ENCODE measurements at regions not wholly inside any gene's neighbourhood (a gene's known extent, or its start where the extent isn't known, plus 50 kb on each side); places are given as distances from the start of the nearest gene placed in this dataset.
A peak's percentile ranks its signal among the peaks of the same experiment; 100 is the strongest.
"Not testable (repeated sequence)": the region's sequence is repeated elsewhere in the genome, so short reads cannot be mapped to it uniquely, and the experiment has no call there.

DNA sequence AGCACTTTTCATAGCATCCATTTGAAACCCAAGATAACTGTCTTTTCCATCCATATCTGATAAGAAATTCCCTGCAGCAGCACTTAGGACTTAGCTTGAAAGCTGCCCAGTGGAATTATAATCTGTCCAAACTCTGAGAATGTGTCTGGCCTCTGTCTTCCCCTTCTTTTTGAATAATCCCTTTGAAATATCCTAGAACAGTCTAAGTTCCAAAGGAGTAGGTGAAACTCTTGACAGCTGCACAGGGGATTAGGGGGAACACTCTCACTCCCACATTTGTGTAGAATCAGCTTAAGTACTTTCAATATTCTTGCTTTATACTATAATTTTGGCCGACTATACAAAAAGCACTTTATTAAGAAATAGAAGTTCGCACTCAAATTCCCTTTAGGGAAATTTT lies 157.7 kb downstream of the PAPSS1 start:
- DNase-seq, result no peak

DNA sequence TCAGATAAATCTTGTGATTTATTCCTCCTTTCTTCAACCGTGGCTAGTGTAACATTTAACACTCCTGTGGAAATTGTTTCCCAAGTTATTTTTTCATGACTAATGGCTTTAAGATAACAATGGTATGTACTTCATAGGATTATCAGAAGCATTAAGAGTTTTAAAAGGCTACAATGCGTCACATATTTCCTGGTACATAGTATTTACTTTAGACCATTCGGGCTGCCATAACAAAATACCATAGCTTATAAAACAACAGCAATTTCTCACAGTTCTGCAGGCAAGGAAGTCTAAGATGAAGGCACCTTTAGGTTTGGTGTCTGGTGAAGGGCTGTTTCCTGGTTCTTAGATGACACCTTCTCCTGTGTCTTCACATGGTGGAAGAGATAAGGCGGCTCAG lies 158.6 kb downstream of the PAPSS1 start:
- peak; percentile 35 for DNase-seq

DNA sequence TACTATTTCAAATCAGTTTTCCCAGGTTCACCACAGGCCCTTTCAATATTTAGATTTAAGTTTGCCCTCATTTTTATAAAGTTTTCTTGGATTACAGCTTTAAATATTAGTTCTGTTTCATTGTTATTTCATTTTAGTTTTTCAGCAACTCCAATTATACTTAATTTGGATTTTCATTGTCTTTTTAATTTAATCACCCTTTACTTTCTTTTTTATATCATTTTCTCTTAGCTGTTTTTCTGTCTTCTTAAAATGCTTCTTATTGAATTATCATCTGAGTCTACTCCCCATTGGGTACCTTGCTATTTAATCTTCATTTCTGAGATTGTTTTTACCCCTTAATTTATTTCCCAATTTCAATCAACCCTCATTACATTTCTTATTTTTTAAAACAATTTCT lies 160.4 kb downstream of the PAPSS1 start:
- DNase-seq, result no peak

DNA sequence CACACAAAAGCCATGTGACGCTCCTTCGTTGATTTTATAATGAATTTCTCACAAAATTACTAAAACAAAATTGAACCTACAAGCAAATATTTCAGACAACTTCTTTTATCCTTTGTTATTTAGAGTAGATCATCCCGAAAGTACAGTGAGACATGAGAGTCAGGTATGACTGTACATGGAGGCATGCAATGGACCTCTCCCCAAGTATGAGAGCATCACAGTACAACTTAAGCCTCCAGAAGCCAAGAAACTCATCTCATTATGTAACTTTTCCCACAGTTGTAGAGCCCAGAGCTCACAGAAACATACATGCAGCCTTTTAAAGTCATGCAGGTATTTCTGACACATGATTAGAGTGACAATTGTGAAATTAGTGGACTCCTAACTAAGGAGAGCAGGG lies 167.7 kb downstream of the PAPSS1 start:
- no peak for DNase-seq

DNA sequence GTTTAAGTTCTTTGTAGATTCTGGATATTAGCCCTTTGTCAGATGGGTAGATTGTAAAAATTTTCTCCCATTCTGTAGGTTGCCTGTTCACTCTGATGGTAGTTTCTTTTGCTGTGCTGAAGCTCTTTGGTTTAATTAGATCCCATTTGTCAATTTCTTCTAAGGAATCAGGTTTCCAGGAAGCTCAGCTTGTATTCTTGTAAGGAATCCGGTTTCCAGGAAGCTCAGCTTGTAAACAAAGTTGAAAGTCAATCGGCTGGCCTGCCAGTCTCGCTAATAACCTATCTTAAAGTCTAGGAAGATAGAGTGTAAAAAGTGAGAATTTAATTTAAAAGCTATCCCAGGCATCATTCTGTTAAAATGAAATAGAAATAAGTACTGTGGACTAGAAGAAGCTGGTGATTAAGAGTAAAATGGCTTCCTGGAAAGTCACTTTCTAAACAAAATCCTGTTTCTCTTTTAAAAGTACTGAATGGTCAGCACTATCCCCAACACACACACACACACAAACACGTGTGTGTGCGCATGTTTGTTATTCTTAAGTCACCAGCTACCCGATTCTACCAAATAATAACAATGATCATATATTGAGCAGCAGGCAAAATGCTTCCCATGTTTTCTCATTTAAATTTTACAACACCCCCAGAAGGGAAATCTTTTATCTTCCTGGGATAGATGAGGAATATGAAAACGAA lies 171.7 kb downstream of the PAPSS1 start:
- DNase-seq, result no peak

DNA sequence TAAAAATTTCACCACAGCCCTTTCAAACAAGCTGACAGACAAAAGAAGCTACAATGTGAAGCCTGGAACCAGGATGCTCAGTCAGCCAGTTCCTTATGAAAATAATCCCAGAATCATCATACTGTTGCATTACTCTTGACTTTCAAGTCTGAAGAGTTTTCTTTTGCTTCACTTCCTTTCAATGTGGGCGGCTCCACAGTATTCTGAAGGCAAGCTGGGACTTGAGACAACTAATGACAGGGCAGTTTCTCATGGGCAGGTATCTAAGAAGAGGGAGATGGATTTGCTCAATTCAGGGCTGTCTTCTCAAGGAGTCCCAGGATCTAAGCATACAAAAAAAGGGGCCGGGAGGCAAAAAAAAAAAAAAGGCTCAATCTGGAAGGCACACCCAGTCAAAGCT lies 173.4 kb downstream of the PAPSS1 start:
- no peak for DNase-seq

DNA sequence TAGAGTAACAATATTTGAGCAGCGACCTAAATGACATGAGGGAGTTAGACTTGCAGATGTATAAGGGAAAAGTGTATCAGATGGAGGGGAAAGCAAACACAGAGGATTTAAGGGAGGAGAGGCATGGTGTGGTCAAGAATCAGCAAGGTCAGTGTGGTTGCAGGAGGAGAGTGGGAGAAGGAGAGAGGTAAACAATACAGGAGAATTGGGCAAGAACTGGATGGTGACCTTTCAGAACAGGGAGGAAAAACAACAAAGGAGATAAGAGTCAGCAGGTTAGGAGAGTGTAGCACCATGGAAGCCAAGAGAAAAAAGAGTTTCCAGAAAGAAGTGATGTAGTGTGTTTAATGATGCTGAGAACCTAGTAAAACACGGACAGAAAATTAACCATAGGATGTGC lies 178.5 kb downstream of the PAPSS1 start:
- no peak for DNase-seq

DNA sequence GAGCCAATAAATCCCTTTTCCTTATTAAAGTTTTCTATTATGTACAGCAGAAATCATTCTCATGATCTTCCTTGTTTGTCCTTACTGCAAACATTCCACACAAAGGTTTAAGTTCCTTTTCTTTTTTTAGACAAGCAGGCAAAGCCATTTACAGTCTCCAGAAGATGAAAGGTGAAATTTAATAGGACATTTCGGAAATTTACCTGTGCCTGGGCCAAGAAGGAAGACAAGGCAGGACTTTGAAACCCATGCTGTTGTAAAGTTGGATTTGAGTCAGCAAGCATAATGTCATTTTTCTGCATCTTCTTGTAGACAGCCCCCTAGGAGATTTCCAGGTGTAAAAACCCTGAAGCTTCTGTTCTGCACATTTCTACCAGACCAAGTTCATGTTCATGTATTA lies 188.1 kb downstream of the PAPSS1 start:
- no peak for DNase-seq

DNA sequence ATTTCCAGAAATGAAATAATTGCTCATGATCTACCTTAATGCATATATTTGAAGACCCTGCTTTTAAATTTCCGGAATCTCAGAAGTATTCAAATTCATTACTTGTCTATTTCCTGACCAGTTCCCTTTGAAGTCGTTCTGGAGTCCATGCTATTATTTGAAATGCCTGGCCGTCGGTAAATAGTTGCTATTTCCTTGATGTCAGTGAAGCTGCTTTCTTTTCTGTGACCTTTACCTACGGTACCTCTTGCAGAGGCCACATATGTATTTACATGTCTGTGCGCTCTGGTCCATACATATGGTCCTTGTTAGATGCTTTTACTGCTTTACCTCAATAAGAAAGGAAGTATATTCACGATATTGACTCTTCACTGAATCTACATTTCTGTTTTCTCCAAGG lies 199.7 kb downstream of the PAPSS1 start:
- no peak for DNase-seq

DNA sequence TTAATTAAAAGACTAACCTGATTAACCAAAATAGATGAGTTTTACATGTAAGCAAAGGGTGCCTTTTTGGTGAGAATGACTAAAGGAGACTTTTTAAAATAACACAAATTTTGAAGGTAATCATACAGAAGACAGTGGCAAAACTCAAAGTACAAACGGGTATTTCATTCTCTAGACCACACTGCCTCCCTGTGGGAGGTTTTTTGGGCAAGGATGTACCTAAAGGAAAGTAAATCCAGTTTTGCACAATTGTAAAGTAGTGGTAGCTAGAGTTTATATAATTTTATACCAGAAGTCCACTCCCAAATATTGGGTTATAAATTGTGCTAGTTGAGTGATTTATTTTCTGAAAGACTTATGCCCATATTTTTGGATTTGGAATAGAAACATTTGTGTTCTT lies 201.0 kb downstream of the PAPSS1 start:
- DNase-seq, result peak; percentile 54

DNA sequence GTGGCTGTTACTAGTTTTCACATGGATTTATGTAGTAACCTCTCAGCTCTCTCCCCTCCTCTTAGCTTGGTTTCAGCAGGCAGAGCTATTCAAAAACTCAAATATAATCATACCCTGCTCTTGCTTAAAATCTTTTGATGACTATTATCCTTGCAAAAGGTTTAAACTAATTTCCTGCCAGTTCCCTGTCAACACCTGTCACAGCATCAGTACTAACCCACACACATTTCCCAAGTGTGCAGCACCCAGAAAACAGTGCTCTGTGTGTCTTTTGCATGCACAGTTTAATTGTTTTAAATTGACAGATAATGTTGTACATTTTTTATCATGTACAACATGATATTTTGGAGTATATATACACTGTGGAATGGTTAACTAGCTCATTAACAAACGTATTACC lies 202.0 kb downstream of the PAPSS1 start:
- no peak for DNase-seq

DNA sequence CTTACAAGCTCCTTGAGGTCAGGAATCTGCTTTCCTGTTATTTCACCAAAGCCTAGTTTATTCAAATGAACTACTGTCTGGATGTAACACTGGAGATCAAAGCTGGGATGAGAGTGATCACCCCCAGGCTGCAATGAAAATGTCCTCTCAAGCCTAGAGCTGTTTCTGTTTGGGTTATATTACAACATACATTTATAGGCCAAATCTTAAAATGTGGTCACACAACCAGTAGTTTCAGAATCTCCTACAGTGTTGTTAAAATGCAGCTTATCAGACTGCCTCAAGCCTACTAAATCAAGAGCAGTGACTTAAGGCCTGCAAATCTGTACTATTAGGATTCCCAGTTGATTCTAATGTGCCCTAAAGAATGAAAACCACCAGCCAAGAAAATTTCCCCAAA lies 207.5 kb downstream of the PAPSS1 start:
- DNase-seq, result no peak

DNA sequence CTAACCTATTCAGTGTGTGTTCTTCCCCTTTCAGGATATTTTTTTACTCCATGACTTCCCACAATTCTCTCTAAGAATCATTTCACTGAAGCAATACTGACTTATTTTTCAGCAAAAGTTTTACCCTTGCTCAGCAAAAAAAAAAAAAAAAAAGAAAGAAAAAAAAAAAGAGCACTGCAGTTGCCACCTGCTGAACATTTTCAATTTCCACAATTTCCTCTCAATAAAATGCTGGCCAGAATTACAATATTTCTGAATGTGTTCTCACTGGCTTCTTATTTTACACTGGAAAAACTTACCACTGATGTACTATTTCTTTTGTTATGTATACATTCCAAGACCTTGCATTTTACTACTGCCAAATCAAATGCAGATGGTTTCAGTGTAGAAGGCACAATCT lies 210.4 kb downstream of the PAPSS1 start:
- peak; percentile 11 for DNase-seq

DNA sequence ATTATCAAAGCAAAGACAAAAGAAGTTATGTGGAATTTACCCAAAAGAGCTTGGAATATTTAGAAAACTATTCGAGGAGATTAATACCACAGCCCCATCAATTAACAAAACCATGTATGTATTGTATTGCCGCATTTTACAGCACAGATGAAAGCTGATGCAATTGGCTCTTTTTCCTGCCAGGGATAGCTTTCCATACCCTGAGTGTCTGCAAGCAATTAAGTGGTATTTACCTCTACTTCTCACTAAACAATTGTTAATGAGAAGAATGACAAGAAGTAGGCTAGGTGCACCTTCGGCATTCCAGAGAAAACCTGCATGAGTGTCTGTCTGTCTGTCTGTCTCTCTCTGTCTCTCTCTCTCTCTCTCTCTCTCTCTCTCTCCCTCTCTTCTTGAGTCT lies 219.5 kb downstream of the PAPSS1 start:
- no peak for DNase-seq

DNA sequence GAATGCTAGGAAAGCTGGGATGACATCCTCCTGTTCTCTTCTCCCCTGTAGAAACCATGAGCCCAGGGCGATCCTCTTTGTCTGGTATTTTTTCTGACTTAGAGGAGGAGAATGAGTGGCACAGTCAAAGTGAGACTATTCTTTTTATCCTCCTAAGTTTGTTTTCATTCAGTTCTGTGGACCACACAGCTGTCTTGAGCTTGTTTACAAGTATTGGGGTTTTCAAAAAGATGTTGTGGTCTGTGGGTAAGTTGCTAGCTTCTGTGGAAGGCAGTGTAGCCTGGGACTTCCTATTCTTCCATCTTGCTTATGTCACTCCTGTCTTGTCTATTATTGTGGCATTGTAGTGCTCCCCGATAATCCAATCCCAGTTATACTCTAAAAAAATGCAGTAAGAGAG lies 223.0 kb downstream of the PAPSS1 start:
- DNase-seq, result no peak

DNA sequence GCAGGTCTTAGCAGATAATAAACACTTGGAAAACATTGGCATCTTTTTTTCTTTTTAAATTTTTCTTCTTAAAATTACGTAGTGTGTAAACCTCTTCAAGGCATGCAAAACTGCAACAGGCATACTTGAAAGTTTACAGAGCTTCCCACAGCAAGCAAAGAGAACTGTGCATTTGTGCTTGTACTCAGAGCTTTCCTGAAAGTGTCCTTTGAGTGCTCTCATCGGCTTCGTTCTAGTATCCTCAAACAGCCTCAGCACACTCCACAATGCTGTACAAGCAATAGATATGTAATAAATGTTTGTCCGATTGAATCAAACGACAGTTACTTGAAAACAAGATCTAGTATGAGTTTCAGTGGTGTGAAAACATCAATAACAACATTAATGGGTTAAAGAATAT lies 227.5 kb downstream of the PAPSS1 start:
- DNase-seq, result no peak

DNA sequence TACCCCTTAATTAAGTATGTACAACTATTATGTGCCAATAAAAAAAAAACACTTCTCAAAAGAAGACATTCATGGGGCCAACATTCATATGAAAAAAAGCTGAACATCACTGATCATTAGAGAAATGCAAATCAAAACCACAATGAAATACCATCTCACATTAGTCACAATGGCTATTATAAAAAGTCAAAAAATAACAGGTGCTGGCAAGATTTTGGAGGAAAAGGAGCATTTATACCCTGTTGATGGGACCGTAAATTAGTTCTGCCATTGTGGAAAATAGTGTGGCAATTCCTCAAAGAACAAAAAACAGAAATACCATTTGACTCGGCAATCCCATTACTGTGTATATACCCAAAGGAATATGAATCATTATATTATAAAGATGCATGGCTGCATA lies 229.9 kb downstream of the PAPSS1 start:
- no peak for DNase-seq

DNA sequence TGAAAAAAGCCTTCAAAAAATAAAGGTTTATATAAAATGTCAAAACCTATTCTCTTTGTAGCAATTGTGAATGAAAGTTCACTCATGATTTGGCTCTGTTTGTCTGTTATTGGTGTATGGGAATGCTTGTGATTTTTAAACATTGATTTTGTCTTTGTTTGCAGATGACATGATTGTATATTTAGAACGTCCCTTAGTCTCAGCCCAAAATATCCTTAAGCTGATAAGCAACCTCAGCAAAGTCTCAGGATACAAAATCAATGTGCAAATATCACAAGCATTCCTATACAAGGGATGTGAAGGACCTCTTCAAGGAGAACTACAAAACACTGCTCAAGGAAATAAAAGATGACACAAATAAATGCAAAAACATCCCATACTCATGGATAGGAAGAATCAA lies 236.4 kb downstream of the PAPSS1 start:
- DNase-seq, result not testable (repeated sequence)

DNA sequence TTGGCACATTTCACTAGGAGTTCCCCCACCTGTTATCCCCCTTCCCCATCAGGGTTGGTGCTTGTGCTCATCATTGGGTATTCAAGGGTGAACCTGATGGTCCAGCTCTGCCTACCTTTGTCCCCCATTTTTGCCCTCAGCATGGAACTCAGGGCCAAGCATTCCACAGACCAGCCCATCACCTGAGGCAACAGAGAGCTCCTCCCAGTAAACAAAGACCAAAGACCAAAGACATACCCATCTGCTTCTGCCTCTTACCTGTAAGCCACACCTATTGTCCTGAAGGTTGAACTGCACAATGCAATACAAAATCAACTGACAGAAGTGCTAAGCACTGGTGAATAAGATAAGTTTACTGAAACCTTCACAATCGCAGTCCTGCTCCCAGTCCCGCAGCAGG lies 237.5 kb downstream of the PAPSS1 start:
- no peak for DNase-seq

DNA sequence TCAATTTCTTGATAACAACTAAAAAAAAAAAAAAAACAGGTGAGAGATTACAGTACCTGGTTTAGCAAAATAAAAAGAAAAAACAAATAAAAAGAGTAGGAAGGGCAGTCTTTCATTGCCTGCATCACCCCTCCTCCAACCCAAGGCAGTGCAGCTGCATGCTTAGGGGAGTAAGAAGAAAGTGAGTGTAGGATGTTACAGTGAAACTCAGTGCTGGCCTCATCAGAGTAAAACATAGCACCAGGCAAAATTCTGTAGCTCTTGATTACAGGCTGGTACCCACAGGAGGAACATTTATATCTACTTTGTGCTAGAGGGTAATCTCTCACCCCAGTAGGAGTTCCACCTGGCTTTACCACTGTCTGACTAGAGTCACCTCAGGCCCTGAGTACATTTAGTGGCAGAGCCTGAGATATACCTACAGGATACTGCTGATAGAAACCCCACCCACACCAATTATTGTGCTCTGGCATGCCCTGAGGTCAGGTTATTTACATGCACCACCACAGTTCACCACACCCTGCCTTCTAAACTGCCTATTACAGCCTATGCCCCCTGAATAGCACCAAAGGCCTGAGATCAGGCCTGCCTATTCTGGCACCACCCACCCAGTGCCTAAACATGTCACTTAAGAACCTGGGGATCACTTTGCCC lies 241.6 kb downstream of the PAPSS1 start:
- DNase-seq, result no peak

DNA sequence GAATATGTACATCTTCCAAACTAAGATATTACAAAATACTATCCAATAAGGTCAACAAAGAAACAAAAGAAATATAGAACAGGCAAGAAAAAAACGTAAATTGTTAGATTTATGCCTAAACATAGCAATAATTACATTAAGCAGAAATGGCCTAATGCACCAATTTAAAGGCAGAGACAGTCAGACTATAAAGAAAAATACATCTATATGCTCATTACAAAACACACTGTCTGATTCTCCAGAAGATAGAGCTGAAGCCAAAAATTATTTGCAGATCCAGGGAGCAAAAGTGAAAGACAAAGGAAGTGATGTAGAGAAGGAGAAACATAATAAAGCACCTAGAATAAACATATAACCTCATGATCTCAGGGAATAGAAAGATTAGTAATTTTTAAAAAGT lies 246.9 kb downstream of the PAPSS1 start:
- DNase-seq, result no peak

DNA sequence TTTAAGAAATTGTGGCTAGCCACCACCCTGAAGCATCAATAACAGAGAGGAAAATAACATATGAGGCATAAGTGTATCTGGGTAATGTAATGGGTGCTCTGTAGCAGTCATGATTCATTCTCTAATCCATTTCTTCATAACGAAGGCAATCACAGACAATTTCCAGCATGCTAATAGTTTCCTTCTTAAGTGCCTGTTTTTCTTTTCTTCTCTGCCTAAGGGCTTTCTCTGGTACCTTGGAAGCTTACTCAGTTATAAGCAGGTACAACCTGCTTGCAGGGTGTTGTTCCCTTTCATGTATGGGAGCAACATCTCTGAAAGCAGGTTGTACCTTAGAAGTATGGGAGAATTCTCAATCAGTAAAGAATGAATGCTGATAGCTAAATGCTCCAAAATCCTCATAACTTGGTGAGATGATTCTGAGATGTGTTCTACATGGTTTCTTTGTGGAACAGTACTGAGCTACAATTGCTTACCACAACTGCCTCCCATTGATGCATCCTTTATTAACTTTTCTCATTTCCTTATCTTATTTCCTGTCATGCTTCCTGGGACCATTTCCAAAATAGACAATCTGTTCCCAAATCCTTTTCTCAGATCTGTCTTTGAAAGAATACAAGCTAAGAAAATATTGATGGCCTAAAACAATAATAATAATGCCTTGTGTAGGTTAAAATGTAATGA lies 247.6 kb downstream of the PAPSS1 start:
- no peak for DNase-seq

DNA sequence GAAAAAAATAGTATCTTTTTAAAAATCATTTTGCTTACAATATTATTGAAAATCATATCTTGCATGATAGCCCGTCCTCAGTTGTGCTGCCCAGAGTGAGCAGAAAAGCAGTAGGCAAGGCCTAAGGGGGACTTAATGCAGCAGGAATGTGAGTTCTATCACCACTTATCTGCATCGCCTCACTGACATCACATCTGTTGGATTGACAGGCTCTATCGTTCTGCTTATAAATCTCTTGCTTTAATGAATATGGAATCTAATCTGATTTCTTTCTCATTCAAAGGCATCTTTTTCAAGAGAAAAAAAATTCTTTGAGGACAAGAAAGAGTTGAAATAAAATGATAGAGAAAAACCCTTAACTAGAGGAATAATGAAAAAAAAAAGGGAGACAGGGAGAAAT lies 249.9 kb downstream of the PAPSS1 start:
- no peak for DNase-seq

DNA sequence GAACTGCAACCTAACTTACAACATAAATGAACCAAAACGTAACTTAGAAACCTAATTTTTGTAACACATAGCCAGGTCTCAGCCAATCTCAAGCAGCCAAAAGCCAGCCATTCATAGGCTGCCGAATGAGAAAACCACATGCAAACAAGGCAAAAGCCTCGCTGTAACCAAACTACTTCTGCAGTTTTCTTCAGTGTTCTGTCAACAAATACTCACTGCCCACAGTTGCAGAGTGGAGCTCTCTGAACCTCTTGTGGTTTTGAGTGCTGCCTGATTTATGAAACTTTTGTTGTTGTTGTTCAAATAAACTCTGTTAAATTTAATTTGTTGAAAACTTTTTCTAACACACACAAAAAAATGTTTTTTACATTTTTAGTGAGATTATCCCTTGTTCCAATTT lies 251.2 kb downstream of the PAPSS1 start:
- no peak for DNase-seq

DNA sequence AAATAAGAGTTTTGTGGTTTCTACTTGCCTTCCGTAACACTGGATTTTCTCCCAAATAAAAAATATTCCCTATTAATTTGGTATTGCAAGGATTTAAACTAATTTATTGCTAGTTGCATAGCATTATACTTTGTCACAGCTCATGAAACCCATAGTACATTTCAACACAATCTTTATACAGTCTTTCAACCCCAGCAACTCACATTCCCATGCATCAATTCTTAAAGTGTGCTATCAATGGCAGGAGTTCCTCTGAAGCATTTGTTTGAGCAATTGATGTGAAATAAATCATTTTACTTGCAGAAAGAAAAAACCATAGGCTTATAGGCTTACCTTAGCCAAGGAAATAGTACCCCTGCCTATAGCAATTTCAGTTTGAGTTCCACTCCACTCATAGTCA lies 251.9 kb downstream of the PAPSS1 start:
- peak; percentile 56 for DNase-seq
